HG02610 (cell line): ENCODE measurements at regions not wholly inside any gene's neighbourhood (a gene's known extent, or its start where the extent isn't known, plus 50 kb on each side); places are given as distances from the start of the nearest gene placed in this dataset.

Source experiments
- ATAC-seq: cut with Tn5 transposase; IDR thresholded peaks from one replicate; pipeline ENCODE4 v1.9.1; 2021; ENCODE audit warnings: mild to moderate bottlenecking, moderate library complexity; ENCODE audit not compliant: unreplicated experiment

DNA sequence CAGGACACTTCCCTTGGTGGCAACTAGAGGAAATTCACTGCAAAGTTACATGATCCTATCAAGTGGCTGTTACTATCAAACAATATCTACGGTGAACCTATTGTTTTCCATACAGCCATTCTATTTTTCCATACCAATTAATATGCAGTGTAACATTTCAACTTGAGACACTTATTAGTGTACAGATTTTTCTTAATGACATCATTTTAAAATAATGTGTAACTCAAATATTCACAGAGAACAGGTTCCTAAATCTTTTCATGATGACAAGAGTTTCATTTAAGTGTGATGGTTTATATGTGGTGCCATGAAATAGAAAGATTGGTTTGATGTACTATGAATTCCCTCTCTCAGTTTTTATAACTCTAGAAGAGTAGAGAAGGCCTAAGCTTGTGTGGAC, 291.2 kb upstream of the SOX5 start:
- ATAC-seq = no peak

DNA sequence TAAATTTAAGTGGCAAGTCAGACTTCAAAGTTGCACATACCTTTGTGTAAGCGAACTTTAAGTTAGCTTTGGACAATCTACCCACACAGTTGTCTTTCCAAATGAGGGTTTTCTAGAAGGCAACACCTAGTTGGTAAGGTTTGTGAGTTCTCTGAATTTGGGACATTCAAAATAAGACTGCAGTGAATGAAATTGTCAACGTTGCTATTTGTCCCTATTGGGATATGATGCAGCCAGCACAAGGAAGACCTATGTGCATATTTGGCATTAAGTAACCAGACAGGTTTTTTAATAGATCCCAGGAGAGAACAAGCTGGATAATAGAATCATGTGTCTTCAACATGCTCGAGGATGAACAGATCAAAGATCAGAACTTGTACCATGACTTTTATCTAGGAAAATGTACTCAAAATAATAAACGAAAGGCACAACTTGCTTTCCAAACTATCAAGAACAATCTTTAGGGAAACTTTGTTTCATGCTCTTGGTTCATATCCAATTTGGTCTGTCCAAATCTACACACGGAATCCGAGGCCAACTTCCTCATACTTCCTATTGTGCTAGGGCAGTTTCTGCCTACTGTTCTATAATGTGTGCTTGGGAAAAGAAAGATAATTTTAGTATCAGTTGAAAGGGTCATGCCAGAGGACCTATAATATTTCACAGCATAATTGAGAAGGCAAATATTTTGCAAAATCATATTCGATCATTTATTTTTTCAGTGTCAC, 284.2 kb upstream of the SOX5 start:
- no peak for ATAC-seq

DNA sequence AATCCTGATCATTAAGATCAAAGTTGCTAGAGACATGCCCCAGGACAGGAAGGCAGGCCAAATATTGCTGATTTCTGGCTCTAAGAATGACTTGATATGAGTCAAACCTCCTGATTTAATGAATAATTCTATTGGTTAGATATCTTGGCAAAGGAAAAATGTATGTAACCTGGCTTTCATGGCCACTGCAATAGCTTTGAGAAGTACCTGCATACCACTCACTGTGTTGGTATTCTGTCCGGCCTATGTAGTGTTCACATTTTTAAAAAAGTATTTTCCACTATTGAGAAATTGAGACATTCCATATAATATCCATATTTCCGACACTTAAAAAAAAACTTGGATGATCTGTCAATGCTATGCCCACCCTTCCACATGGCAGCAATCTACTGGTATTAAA, 283.1 kb upstream of the SOX5 start:
- ATAC-seq = no peak

DNA sequence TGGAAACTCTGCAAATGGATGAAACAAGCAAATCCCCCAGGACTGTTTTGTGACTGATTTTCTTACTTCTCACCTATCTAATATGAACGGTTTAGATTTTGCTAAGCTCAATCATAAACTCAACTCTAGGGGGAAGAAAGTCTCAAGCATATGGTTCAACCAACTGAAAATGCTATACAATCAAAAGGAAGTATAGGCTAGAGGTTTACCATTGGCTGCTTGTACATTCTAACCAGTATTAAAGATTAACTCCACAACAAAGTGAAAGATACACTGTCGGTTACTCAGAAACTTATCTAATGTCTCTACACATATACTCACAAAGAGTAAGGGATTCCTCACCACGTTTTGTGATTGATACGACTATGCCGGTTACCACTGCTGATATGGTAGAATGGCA, 281.8 kb upstream of the SOX5 start:
- ATAC-seq = peak; percentile 68

DNA sequence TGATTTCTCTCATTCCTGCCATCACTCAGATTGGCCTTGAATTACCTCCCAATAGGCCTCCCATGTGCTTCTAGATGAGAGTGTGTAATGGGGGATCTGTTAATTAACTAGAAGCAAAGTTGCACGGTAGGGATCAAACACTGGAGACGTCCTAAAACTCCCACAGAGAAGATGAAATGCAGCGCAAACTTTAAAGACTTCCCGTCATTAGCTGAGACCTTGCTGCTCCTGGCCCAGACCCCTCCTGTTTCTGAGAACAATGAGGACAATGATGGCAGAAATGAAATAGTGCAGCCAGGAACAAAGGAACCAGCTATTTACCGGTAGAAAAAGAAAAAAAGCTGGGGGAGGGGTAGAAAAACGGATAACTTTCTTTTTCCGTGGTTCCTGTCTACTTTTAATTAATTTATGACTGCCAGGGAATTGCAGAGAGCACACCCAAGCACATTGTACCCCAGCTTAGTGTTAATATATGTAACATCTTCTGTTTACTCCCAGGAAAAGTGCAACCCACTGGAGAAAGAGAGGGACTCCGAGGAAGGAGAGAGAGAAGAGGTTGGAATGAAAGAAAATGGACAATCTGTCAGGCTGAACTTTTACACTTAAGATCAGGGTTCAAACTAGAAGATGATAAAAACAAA, 280.7 kb upstream of the SOX5 start:
- ATAC-seq = no peak

DNA sequence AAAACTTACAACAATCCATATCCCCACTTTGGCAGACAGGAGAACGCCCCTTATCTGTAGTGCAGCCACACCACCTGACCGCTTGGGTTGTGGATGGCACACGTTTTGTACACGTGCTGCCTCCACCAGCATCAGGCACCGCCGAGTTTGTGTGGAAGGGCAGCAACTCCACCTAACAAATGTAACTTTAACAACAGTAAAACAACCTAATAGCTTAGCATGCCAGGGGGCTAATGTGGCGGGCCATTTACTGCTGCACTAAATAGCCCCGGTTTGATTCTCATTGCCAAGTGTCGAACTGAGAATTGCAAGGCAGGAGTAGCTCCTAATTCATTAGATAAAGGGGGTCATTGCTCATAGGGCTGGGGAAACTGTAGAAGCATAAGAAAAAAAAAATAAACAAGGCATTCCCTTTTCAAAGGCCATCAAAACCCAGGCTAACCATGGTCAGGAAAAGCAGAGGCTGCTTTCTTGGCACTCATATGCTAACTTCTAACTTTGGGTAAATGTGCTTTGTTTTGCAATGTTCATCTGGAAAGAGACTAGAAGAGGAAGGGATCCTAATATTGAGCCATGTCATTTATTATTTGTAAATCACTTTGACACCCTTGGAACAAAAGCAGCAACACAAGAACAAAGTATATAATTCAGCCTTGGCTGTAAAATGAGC, 279.7 kb upstream of the SOX5 start:
- no peak for ATAC-seq

DNA sequence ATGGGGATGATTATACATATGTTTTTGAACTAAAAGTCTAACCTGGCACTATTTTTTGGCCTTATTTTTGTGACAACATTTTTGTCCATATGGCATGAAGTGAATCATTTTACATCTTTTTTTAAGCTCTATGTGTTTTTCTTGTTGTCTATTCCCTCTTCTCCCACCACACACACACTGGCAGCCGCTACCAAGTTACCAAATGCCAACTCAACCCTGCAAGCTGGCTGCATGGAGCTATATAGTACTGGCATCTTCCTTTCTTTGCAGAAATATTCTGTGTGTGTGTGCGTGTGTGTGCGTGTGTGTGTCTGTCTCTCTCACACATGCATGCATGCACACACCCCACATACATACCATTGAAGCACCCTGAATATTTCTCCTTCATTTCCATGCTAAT, 278.9 kb upstream of the SOX5 start:
- no peak for ATAC-seq

DNA sequence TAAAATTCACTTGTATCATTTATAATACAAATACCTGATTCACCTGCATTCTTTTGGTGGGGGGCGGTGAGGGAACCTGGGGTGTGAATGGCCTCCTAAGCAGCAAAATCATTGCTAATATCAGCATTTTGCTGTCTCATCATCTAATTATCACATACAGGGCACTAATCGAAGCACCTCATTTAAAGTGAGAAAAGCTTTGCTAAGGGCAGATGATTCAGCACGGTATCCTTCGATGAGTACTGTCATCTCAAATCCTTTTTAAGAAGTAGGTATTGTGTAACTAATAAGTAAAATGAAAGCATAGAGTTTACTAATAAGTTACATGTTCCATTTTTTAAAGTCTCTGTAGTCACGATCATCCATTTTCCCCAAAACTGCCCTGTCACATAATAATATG, 278.1 kb upstream of the SOX5 start:
- ATAC-seq = no peak

DNA sequence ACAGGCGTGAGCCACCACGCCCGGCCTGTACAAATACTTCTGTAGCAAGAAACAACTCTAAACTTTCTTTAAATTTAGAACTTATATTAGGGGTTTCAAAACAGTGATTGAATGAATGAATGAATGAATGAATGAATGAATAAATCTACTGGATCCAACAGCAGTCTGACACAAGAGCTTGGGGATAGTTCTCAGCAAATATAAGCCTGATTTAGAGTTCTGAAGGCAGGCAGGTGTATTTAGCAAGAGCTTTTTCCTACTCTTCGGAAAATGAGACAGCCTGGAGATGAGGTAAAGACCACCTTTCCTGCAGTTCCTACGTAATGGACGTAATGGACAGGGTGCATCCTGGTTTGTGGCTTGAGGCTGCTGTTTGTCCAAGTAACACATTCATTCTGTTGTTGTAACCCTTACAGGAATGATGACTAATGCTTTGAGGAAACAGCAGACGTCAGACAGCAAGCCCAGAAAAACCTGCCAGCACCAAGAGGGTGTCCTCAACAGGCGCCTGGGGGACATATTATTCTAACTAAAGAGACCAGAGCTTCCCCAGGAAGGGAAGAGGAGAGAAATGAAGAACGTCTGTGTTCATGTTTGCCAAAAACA, 277.4 kb upstream of the SOX5 start:
- ATAC-seq = no peak

DNA sequence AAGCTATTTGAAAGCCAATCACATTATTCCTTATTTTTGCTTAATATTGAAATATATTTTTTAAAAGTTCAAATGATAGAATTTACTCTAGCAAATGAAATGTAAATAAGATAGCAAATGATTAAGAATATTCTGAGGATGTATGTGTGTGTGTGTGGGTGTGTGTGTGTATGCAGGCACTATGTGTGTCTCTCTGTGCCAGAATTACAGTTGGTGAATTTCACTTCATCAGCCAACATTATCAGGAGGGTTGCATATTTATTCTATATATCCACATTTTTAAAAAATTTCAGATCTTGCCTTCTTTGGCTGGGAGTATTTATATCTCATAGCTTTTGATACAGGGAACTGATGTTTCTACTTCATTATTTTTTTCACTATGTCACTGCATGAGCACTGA, 274.9 kb upstream of the SOX5 start:
- ATAC-seq = no peak

DNA sequence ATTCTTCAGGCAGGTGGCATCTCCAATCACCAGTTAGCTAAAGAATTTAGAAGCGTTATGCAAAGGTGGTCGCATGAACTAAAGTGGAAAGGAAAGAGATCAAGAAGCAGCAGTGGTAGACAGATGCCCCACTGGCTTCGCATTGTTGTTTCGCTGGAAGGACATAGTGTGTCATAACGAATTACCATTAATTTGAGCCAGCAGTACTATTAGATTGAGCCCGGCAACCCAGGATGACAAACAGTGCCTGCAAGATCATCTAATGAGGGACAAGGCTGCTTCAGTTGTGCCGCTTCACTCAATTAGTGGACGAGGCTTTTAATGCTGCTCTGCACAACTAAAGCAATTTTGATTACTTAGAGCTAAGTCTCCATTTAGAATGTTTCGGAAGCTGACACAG, 274.5 kb upstream of the SOX5 start:
- ATAC-seq = no peak

DNA sequence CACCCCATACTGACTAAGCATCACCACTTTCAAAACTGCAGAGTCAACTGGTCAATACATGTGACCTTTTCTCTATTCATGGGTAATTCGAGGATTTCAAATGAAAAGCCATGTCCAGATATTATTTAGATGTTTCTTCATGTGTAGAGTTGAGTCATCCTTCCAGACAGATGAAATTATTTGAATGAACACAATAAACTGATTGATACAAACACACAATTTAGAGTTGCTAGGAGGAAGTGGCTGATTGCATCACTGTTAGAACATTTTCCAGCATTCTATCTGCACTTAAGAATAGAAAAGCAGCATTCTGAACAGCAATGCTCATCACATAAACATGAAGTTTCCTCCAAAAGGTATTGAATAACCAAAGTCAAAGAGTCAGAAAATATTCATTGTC, 273.5 kb upstream of the SOX5 start:
- ATAC-seq = no peak

DNA sequence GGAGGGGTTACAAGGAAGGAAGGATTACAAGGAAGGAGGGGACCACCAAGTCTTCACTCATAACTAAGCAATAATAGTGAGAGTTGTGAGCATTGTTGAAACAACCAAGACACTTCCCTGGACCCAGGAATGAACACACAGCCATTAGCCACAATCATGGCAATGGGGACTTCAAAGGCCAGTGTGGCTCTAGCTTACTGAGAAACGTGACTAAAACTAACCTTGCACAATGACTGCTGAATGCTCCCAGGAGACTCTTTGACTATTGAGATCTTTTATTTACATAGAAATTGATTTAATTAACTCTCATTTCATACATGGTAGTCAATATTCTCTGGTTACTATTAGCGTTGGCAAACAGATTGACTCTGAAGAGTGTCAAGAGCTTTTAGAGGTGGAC, 263.0 kb upstream of the SOX5 start:
- ATAC-seq = peak; percentile 40

DNA sequence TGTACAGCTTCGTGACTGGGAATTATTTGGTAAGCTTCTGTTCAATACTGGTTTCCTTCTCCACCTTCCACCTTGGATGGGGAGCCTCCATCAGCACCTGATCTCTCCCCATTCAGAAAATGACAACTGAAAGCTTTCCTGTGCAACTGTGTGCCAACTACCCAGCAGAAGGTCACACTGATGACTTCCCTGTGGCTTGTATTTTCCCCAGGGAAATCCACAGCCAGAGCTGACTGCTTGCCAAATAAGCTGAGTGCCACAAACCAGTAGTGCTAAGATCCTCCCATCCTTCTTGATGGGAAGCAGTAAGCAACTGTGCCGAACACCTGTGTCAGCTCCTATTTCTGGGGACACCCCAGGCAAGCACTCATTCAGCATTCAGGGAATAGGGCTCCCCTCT, 257.2 kb upstream of the SOX5 start:
- ATAC-seq = no peak

DNA sequence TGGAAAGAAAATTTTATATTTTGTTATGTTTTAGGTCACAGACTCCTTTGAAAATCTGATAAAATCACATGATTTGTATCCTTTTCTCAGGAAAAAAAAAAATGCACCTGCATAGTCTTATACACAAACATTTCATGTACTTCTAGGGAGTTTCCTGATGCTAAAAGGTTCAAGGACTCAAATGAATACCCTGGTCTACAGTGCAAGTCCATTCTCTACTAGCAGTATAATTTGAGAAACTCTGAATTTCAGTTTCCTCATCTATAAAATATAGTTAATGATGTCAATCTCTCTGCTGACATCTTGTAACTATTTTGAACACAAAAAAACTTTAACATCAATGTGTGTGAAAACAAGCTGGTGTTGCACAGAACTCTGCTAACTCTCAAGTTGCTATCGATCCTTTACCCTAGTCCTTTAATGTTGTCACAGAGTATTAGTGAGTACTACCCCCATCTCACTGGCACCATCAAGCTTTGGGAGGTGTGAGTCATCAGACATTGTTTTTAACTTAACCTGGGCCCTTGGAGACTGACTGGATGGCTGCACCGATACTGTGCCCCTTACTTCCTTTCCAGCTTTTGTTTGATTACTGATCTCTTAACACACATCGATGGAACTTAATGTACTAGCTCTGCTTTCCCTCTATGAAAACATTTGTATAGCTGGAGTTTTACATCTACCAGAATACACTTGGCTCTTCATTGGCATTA, 251.9 kb upstream of the SOX5 start:
- ATAC-seq = peak; percentile 53

DNA sequence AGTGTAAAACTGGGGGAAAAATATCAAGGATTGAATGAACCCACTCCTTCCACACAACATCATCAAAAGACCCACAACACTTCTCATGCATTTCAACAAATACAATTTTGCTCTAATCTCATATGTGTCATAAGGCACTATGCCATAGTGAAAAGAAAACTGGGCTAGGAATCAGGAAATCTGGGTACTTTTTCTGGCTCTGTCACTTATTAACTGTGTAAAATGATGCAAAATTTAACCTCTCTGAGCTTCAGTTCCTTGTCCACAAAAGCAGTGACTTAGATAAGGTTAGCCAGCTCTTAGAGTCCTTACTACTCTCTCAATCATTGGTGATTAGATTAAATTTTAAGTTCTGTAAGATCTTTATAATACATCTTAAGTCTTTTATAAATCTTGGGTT, 250.5 kb upstream of the SOX5 start:
- ATAC-seq = peak; percentile 32

DNA sequence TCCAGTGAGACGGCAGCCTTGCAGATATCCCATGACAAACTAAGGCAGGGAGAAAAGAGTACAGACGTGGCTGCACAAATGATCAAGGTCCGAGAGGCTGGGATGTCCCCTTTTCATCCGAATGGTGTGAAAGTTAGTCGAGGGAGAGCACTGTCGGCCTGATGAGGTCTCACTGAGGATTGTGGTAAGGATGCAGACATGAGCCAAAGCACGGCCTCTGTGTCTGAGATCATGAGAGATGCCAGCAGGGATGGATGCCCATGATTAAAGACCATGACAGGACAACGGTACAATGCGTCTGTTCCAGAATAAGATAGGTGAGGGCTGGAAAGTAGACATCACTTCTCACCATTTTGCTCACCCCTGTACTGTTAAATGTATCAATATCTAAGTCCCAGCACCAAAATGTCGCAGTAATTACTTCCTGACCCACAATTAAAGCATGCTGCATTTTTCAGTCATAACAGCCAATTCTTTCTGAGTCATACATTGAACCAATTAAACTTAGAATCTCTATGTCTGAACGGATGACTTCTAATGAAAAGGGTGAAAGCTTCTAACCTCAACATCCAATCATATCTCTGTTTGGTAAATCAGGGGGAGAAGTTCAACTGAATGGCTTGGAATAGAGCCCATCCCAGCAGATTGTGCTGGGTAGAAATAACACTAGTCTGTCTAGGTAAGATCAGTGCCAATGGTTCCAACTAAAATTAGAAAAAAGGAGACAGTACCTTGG, 249.6 kb upstream of the SOX5 start:
- ATAC-seq = peak; percentile 40

DNA sequence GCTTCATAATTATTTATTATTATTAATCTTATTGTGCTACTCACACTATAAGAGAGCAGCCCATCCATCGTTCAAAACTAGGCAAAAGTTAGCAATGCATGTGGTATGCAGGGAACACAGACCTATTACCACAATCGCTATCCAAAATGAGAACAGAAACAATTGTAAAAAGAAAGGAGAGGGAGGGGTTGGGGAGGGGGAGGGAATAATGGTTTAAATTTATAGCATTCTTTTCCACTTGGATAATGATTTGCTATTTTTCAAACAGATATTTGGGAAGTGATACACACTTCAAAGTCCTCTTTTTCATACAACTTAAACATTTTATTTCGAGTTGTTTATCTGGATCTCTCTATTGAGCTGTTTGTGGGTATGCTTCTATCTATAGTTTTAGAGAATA, 248.6 kb upstream of the SOX5 start:
- no peak for ATAC-seq

DNA sequence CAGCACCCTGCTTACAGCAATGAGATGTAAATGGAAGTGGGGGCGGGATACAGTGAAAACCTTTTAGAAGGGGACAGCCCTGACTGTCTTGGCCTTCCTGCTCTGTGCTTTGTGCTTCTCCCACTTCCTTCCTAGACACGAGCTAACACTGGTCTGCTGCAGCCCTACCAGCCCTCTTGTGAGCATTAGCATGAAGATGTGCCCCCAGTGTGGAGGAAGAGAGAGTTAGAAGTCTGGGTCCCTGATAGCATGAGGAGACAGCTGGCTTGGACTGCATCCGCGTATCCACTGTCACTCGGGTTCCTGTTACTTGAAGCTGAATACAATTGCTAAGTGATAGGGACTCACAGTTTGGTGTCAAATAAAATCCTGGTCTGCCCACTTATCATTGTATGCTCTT, 248.1 kb upstream of the SOX5 start:
- no peak for ATAC-seq

DNA sequence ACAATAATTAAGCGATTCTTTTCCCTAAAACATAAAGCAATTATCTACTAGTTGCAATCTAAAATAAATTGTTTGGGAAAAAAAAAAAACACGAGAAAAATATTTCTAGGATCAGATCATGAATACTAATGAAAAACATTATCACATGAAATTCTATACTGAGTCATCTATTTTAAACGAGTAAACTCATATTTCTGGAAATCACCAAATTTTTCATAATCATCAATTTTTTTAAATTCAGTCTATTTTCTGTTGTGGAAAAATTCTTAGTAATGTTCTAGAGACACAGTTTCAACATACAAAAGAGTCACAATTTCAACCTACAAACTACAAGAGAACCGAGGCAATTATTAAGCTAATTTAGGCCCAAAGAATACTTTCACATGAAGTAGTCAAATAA, 245.6 kb upstream of the SOX5 start:
- no peak for ATAC-seq

DNA sequence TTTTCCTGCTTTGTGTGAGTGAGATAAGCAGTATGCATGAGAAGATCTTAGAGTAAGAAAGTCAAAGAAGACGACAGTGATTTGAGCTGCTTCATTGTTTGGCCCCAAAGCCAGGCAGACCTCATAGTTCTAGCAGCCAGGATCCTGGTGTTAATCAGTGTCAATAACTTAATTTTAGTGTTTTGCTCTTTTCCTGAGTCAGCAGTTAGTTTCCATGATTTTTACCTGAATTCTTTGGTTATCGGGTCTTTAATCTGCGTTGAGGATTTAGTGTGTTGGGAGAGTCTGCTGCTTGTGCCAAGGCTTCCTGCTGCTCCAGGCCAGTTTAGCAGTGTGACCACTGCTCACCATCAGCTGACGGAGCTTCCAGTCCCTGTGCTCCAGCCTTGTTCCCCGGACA, 241.6 kb upstream of the SOX5 start:
- no peak for ATAC-seq
